Mesenchymal stem cell (in vitro differentiated cells and primary cell): ENCODE measurements at regions not wholly inside any gene's neighbourhood (a gene's known extent, or its start where the extent isn't known, plus 50 kb on each side); places are given as distances from the start of the nearest gene placed in this dataset.

Source experiments
- DNase-seq: peaks from one replicate; pipeline ENCODE4 v3.0.0-alpha.2; 2013
- H2AFZ ChIP-seq: one replicate; pipeline ENCODE4 v1.6.1; 2013; ENCODE audit warnings: low read depth, mild to moderate bottlenecking, control low read depth, inconsistent platforms, low read length, moderate library complexity
- H2AK5ac ChIP-seq: 2 replicates; pipeline ENCODE4 v1.6.1; 2013; ENCODE audit warnings: low read length, moderate library complexity, mild to moderate bottlenecking, inconsistent platforms; ENCODE audit not compliant: severe bottlenecking
- H2BK120ac ChIP-seq: one replicate; pipeline ENCODE4 v1.6.1; 2013; ENCODE audit warnings: low read depth, mild to moderate bottlenecking, inconsistent platforms, low read length, moderate library complexity
- H2BK12ac ChIP-seq, 2 experiments: one replicate each; pipeline ENCODE4 v1.6.1; 2013; ENCODE audit warnings: inconsistent platforms in 2 of 2, low read length in 2 of 2, mild to moderate bottlenecking in 2 of 2, moderate library complexity in 2 of 2, control low read depth in 1 of 2
- H2BK15ac ChIP-seq: one replicate; pipeline ENCODE4 v1.6.1; 2013; ENCODE audit warnings: mild to moderate bottlenecking, low read depth, inconsistent platforms; ENCODE audit not compliant: poor library complexity, severe bottlenecking
- H2BK5ac ChIP-seq: 2 replicates; pipeline ENCODE4 v1.6.1; 2013; ENCODE audit warnings: low read depth, mild to moderate bottlenecking, low read length, control low read depth, inconsistent platforms; ENCODE audit not compliant: poor library complexity, severe bottlenecking
- H3K14ac ChIP-seq, 2 experiments: one replicate each; pipeline ENCODE4 v1.6.1; 2013; ENCODE audit warnings: inconsistent platforms in 2 of 2, low read length in 2 of 2, control low read depth in 1 of 2, mild to moderate bottlenecking in 1 of 2, moderate library complexity in 1 of 2
- H3K18ac ChIP-seq, 2 experiments: one replicate each; pipeline ENCODE4 v1.6.1; 2013; ENCODE audit warnings: inconsistent platforms in 2 of 2, low read length in 2 of 2, control low read depth in 1 of 2, low read depth in 1 of 2, mild to moderate bottlenecking in 1 of 2
- H3K23ac ChIP-seq, 2 experiments: one replicate each; pipeline ENCODE4 v1.6.1; 2013; ENCODE audit warnings: inconsistent platforms in 2 of 2, low read length in 2 of 2, mild to moderate bottlenecking in 2 of 2, moderate library complexity in 2 of 2, control low read depth in 1 of 2
- H3K27ac ChIP-seq: 2 replicates; pipeline ENCODE4 v1.5.1; 2013; ENCODE audit warnings: mild to moderate bottlenecking, moderate library complexity, low read length, control low read depth, inconsistent platforms; ENCODE audit not compliant: poor library complexity, severe bottlenecking
- H3K27me3 ChIP-seq, 2 experiments: 2 replicates each; pipeline versions ENCODE4 v1.6.1 to v1.7.0; 2013; ENCODE audit warnings: low read length in 2 of 2, mild to moderate bottlenecking in 2 of 2, moderate library complexity in 2 of 2, control low read depth in 1 of 2, inconsistent platforms in 1 of 2; ENCODE audit not compliant: control insufficient read depth in 1 of 2, insufficient read depth in 1 of 2
- H3K36me3 ChIP-seq, 2 experiments: 2 replicates each; pipeline versions ENCODE4 v1.6.1 to v1.7.0; 2013; ENCODE audit warnings: low read length in 2 of 2, control low read depth in 1 of 2, inconsistent platforms in 1 of 2, low read depth in 1 of 2, mild to moderate bottlenecking in 1 of 2; ENCODE audit not compliant: insufficient read depth in 2 of 2, control insufficient read depth in 1 of 2
- H3K4ac ChIP-seq, 2 experiments: one replicate each; pipeline ENCODE4 v1.6.1; 2013; ENCODE audit warnings: inconsistent platforms in 2 of 2, low read length in 2 of 2, mild to moderate bottlenecking in 2 of 2, moderate library complexity in 2 of 2, control low read depth in 1 of 2, low read depth in 1 of 2
- H3K4me1 ChIP-seq: 2 replicates; pipeline ENCODE4 v1.6.1; 2013; ENCODE audit warnings: low read depth, low read length, control low read depth; ENCODE audit not compliant: control insufficient read depth, insufficient read depth
- H3K4me2 ChIP-seq: 2 replicates; pipeline ENCODE4 v1.6.1; 2013; ENCODE audit warnings: low read length, mild to moderate bottlenecking, inconsistent platforms; ENCODE audit not compliant: poor library complexity, severe bottlenecking
- H3K4me3 ChIP-seq, 2 experiments: 2 replicates each; pipeline versions ENCODE4 v1.5.1 to v1.7.0; 2013; ENCODE audit warnings: low read length in 2 of 2, mild to moderate bottlenecking in 2 of 2, control low read depth in 1 of 2, low read depth in 1 of 2; ENCODE audit not compliant: insufficient read depth in 1 of 2
- H3K79me1 ChIP-seq: replicated peaks from 2 replicates; pipeline ENCODE4 v1.6.1; 2013; ENCODE audit warnings: mild to moderate bottlenecking, control low read depth, low read length, inconsistent platforms; ENCODE audit not compliant: poor library complexity, severe bottlenecking
- H3K9ac ChIP-seq: 2 replicates; pipeline ENCODE4 v1.7.0; 2013; ENCODE audit warnings: mild to moderate bottlenecking, low read length, moderate library complexity
- H3K9me3 ChIP-seq: 2 replicates; pipeline ENCODE4 v1.7.0; 2013; ENCODE audit warnings: mild to moderate bottlenecking, low read length; ENCODE audit not compliant: control insufficient read depth
- H4K8ac ChIP-seq: one replicate; pipeline ENCODE4 v1.6.1; 2013; ENCODE audit warnings: inconsistent platforms, mild to moderate bottlenecking, low read length, moderate library complexity
- H4K91ac ChIP-seq: one replicate; pipeline ENCODE4 v1.6.1; 2013; ENCODE audit warnings: mild to moderate bottlenecking, low read length, inconsistent platforms
- WGBS: methylation state at CpG from one replicate; pipeline ENCODE4 v1.1.7; 2013; ENCODE audit warnings: mixed read lengths; 5-methylcytosine and 5-hydroxymethylcytosine counted together

- H3K23ac ChIP-seq, result no peak overlapping the region
- no peak overlapping the region for H3K14ac ChIP-seq
- 100% methylated on average over 1 of the region's 1 CpG for WGBS
- no peaks in the 10 kb centered on the region for H3K27me3 ChIP-seq
- H3K9ac ChIP-seq, result no peak overlapping the region
- no peak overlapping the region for H2AK5ac ChIP-seq
- H3K9me3 ChIP-seq, result peaks cover 7% of the 10 kb centered on the region
- no peak overlapping the region for H3K18ac ChIP-seq
- no peak overlapping the region for H4K8ac ChIP-seq
- no peaks in the 10 kb centered on the region for H3K79me1 ChIP-seq
- H2AFZ ChIP-seq, result no peak overlapping the region
- H3K27ac ChIP-seq, result no peak overlapping the region
- no peak overlapping the region for H3K4ac ChIP-seq
- H4K91ac ChIP-seq, result no peak overlapping the region
- no peak overlapping the region for H2BK15ac ChIP-seq
- H2BK120ac ChIP-seq, result no peak overlapping the region
- no peak overlapping the region for H2BK12ac ChIP-seq
- H3K4me2 ChIP-seq, result no peak overlapping the region
- no peaks in the 10 kb centered on the region for H3K36me3 ChIP-seq
- no peak overlapping the region for H2BK5ac ChIP-seq
- H3K4me3 ChIP-seq, result no peak overlapping the region
- DNase-seq, result no peak
- peaks cover 2% of the 10 kb centered on the region for H3K4me1 ChIP-seq
These were observed 326.0 kb downstream of the NPR3 start for GRCh38 chr5:33037076-33037475.

DNA sequence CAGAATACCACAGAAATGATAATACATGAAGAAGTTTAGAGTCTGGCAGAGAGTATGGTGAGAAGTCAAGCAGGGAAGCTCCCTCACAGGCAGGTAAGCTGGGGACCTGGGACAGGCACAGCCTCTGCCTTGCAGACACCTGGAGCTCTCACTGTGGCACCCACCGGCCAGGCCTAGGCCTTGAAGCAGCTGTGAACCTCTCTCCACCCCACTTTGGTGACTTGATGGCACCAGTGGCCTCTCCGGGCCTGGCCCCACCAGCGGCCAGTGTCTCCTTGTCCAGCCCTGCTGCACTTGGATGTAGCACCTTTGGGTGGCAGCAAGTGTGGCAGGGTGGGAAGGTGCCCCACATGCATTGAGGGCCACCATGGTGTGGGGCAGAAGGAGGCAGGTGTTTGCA lies 330.5 kb downstream of the NPR3 start:
- Histone ChIP-seq H4K91ac (no peak overlapping the region), H3K27ac (no peak overlapping the region), H3K23ac (no peak overlapping the region), H3K79me1 (no peaks in the 10 kb centered on the region), H3K36me3 (no peaks in the 10 kb centered on the region), H3K14ac (peak overlapping the region in 1 of 2 experiments; percentile 44), H2BK12ac (no peak overlapping the region), H3K9me3 (peaks cover 7% of the 10 kb centered on the region), H3K27me3 (no peaks in the 10 kb centered on the region), H2AK5ac (no peak overlapping the region), H3K4ac (no peak overlapping the region), H3K4me1 (no peaks in the 10 kb centered on the region), H2BK5ac (no peak overlapping the region), H2AFZ (no peak overlapping the region), H2BK120ac (no peak overlapping the region), H3K9ac (no peak overlapping the region), H3K18ac (no peak overlapping the region), H3K4me2 (no peak overlapping the region), H4K8ac (no peak overlapping the region), H3K4me3 (no peak overlapping the region), H2BK15ac (no peak overlapping the region)
- WGBS, result 85% methylated on average over 3 of the region's 3 CpGs
- no peak for DNase-seq

GRCh38 chr5:33043343-33043997 lies 332.3 kb downstream of the NPR3 start:
- Histone ChIP-seq H3K4me2 (no peak overlapping the region), H3K14ac (no peak overlapping the region), H2AFZ (no peak overlapping the region), H2BK5ac (no peak overlapping the region), H2BK120ac (no peak overlapping the region), H3K9me3 (peaks cover 7% of the 10 kb centered on the region), H3K79me1 (no peaks in the 10 kb centered on the region), H3K4me1 (peaks cover 2% of the 10 kb centered on the region), H3K36me3 (no peaks in the 10 kb centered on the region), H3K9ac (no peak overlapping the region), H3K4me3 (no peak overlapping the region), H3K18ac (no peak overlapping the region), H4K8ac (no peak overlapping the region), H2BK12ac (no peak overlapping the region), H3K27ac (no peak overlapping the region), H2AK5ac (no peak overlapping the region), H4K91ac (no peak overlapping the region), H3K27me3 (no peaks in the 10 kb centered on the region), H2BK15ac (no peak overlapping the region), H3K4ac (no peak overlapping the region), H3K23ac (no peak overlapping the region)
- no peak for DNase-seq
- WGBS, result 100% methylated on average over 1 of the region's 1 CpG

DNA sequence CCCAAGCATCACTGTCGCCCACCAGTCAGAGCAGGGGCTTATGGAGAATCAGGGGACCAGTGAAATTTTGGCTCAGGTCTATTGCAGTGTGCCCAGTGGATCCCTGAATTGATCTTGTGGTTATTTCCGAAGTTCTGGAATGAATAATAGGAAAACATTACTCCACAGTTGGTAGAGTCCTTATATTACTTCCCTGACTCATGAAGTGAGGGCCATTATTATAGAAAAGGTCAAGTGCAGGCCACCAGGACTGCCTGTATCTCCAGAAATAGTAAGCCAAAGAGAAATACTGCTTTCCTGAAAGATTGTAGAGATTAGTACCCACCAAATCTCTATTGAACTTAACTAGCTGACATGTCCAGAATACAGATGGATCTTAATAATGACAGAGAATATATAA lies 335.0 kb downstream of the NPR3 start:
- no peak overlapping the region for H3K4me3 ChIP-seq
- DNase-seq, result peak; percentile 69
- H3K4me2 ChIP-seq, result no peak overlapping the region
- H3K27me3 ChIP-seq, result no peaks in the 10 kb centered on the region
- H3K36me3 ChIP-seq, result no peaks in the 10 kb centered on the region
- H2AFZ ChIP-seq, result no peak overlapping the region
- H2AK5ac ChIP-seq, result no peak overlapping the region
- H2BK120ac ChIP-seq, result no peak overlapping the region
- H3K4me1 ChIP-seq, result peaks cover 16% of the 10 kb centered on the region
- no peak overlapping the region for H3K4ac ChIP-seq
- H2BK5ac ChIP-seq, result no peak overlapping the region
- no peak overlapping the region for H3K27ac ChIP-seq
- no peak overlapping the region for H2BK12ac ChIP-seq
- H4K91ac ChIP-seq, result no peak overlapping the region
- H4K8ac ChIP-seq, result no peak overlapping the region
- no peak overlapping the region for H3K9ac ChIP-seq
- H3K23ac ChIP-seq, result no peak overlapping the region
- no peak overlapping the region for H3K18ac ChIP-seq
- H3K9me3 ChIP-seq, result peaks cover 2% of the 10 kb centered on the region
- no peak overlapping the region for H3K14ac ChIP-seq
- WGBS, result 100% methylated on average over 1 of the region's 2 CpGs
- no peak overlapping the region for H2BK15ac ChIP-seq
- H3K79me1 ChIP-seq, result no peaks in the 10 kb centered on the region
